OCI-LY7 (cell line): ENCODE measurements at regions not wholly inside any gene's neighbourhood (a gene's known extent, or its start where the extent isn't known, plus 50 kb on each side); places are given as distances from the start of the nearest gene placed in this dataset.

Experiments
- CTCF ChIP-seq: fragments of 200-600 bp; sonication (generic); conservative IDR thresholded peaks from 2 replicates; pipeline ENCODE4 v1.5.1; 2014; ENCODE audit warnings: mild to moderate bottlenecking, antibody characterized with exemption, low read length, moderate library complexity, mixed read lengths
- EZH2phosphoT487 ChIP-seq: fragments of 200-600 bp; sonication (generic); IDR thresholded peaks from 2 replicates; pipeline ENCODE4 v1.6.1; 2018; ENCODE audit warnings: low read depth, borderline replicate concordance, mild to moderate bottlenecking, mixed run types, antibody characterized with exemption, low read length, moderate library complexity, mixed read lengths

GRCh38 chr22:44605486-44605885 is 96.5 kb upstream of the PRR5 start:
- TF ChIP-seq CTCF (no peak), EZH2phosphoT487 (no peak)
